ENCODE measurements at regions not wholly inside any gene's neighbourhood (a gene's known extent, or its start where the extent isn't known, plus 50 kb on each side); places are given as distances from the start of the nearest gene placed in this dataset.

GRCh38 chr17:56648321-56648720, 54.8 kb downstream of the NOG start:
- no peak overlapping the region for H3K4me2 ChIP-seq (replicated peaks; ENCODE audit: low read depth, low read length, poor library complexity, severe bottlenecking)
- Mint-ChIP-seq H3K9me3 (ENCODE audit: insufficient read depth) (peaks cover 2% of the 10 kb centered on the region), H3K4me3 (no peak overlapping the region), H3K27me3 (peaks cover 10% of the 10 kb centered on the region), H3K4me1 (no peaks in the 10 kb centered on the region), H3K27ac (no peak overlapping the region)
- no peaks in the 10 kb centered on the region for H4K20me1 ChIP-seq (ENCODE audit: control insufficient read depth, insufficient read depth, low read length, poor library complexity, severe bottlenecking)
- intact Hi-C loops (cut with micrococcal nuclease): no loop called here
- no peak overlapping the region for H2AFZ ChIP-seq (ENCODE audit: insufficient read depth, low read depth, low read length, poor library complexity, severe bottlenecking)
- no peaks in the 10 kb centered on the region for H3K4me1 ChIP-seq (ENCODE audit: control insufficient read depth in 2 of 2, insufficient read depth in 2 of 2, low read length in 2 of 2)
- H3K36me3 ChIP-seq (replicated peaks in 1 of 2; ENCODE audit: control extremely low read depth in 1 of 2, control insufficient read depth in 1 of 2, extremely low read depth in 1 of 2, insufficient read depth in 2 of 2, low read length in 1 of 2): no peaks in the 10 kb centered on the region
- no peak overlapping the region for H3K9ac ChIP-seq (ENCODE audit: low read length)
- no peak for DNase-seq
- H3K27ac ChIP-seq (ENCODE audit: low read length in 2 of 2): no peak overlapping the region
- H3K27me3 ChIP-seq (replicated peaks in 1 of 4; ENCODE audit: control extremely low read depth in 1 of 4, control insufficient read depth in 3 of 4, insufficient read depth in 4 of 4, low read length in 3 of 4): peaks cover 0 to 6% (median 0%) of the 10 kb centered on the region in 4 experiments
- H3K4me3 ChIP-seq (ENCODE audit: control extremely low read depth in 1 of 5, extremely low read depth in 1 of 5, insufficient read depth in 1 of 5, low read depth in 2 of 5, low read length in 4 of 5): no peak overlapping the region
- POLR2A ChIA-PET: no interaction called here
- no peaks in the 10 kb centered on the region for H3K9me3 ChIP-seq (ENCODE audit: control extremely low read depth in 1 of 3, control insufficient read depth in 2 of 3, insufficient read depth in 1 of 3, low read length in 2 of 3)
- CTCF ChIA-PET: no interaction called here
- no peaks in the 10 kb centered on the region for H3K79me2 ChIP-seq (ENCODE audit: control insufficient read depth, insufficient read depth, low read length)
- WGBS (ENCODE audit: insufficient coverage): no CpG with 5 or more reads among the region's 5 CpGs
- ATAC-seq (ENCODE audit: low read depth): no peak
- TF ChIP-seq CTCF (IDR thresholded peaks at IDR 0.05) (no peak), EZH2 (IDR thresholded peaks at IDR 0.05; ENCODE audit: borderline replicate concordance, insufficient read depth, low read depth, low read length, poor library complexity, severe bottlenecking) (no peak)

GRCh38 chr17:56648806-56649205, 55.3 kb downstream of the NOG start:
- intact Hi-C loops (cut with micrococcal nuclease): no loop called here
- no peaks in the 10 kb centered on the region for H3K9me3 ChIP-seq (ENCODE audit: control extremely low read depth in 1 of 3, control insufficient read depth in 2 of 3, insufficient read depth in 1 of 3, low read length in 2 of 3)
- H3K36me3 ChIP-seq (replicated peaks in 1 of 2; ENCODE audit: control extremely low read depth in 1 of 2, control insufficient read depth in 1 of 2, extremely low read depth in 1 of 2, insufficient read depth in 2 of 2, low read length in 1 of 2): no peaks in the 10 kb centered on the region
- TF ChIP-seq EZH2 (IDR thresholded peaks at IDR 0.05; ENCODE audit: borderline replicate concordance, insufficient read depth, low read depth, low read length, poor library complexity, severe bottlenecking) (no peak), CTCF (IDR thresholded peaks at IDR 0.05) (no peak)
- no peak overlapping the region for H3K9ac ChIP-seq (ENCODE audit: low read length)
- H4K20me1 ChIP-seq (ENCODE audit: control insufficient read depth, insufficient read depth, low read length, poor library complexity, severe bottlenecking): no peaks in the 10 kb centered on the region
- no peaks in the 10 kb centered on the region for H3K79me2 ChIP-seq (ENCODE audit: control insufficient read depth, insufficient read depth, low read length)
- H3K4me1 ChIP-seq (ENCODE audit: control insufficient read depth in 2 of 2, insufficient read depth in 2 of 2, low read length in 2 of 2): no peaks in the 10 kb centered on the region
- peaks cover 10% of the 10 kb centered on the region for H3K27me3 Mint-ChIP-seq
- H3K27me3 ChIP-seq (replicated peaks in 1 of 4; ENCODE audit: control extremely low read depth in 1 of 4, control insufficient read depth in 3 of 4, insufficient read depth in 4 of 4, low read length in 3 of 4): peaks cover 0 to 6% (median 0%) of the 10 kb centered on the region in 4 experiments
- no peak for DNase-seq
- POLR2A ChIA-PET: no interaction called here
- WGBS (ENCODE audit: insufficient coverage): 75% methylated on average over 1 of the region's 2 CpGs
- CTCF ChIA-PET: no interaction called here
- H3K4me3 ChIP-seq (ENCODE audit: control extremely low read depth in 1 of 5, extremely low read depth in 1 of 5, insufficient read depth in 1 of 5, low read depth in 2 of 5, low read length in 4 of 5): no peak overlapping the region
- no peak overlapping the region for H3K4me2 ChIP-seq (replicated peaks; ENCODE audit: low read depth, low read length, poor library complexity, severe bottlenecking)
- no peak overlapping the region for H3K27ac ChIP-seq (ENCODE audit: low read length in 2 of 2)
- H3K4me3 Mint-ChIP-seq: no peak overlapping the region
- ATAC-seq (ENCODE audit: low read depth): no peak
- H3K27ac Mint-ChIP-seq: no peak overlapping the region
- peaks cover 2% of the 10 kb centered on the region for H3K9me3 Mint-ChIP-seq (ENCODE audit: insufficient read depth)
- no peaks in the 10 kb centered on the region for H3K4me1 Mint-ChIP-seq
- H2AFZ ChIP-seq (ENCODE audit: insufficient read depth, low read depth, low read length, poor library complexity, severe bottlenecking): no peak overlapping the region

Measured in B cell (primary cell).